RWPE2 (cell line): ENCODE measurements at regions not wholly inside any gene's neighbourhood (a gene's known extent, or its start where the extent isn't known, plus 50 kb on each side); places are given as distances from the start of the nearest gene placed in this dataset.
A peak's percentile ranks its signal among the peaks of the same experiment; 100 is the strongest.

Experiments
- ATAC-seq: fragments of 200-7000 bp; cut with Tn5 transposase; 3 replicates; pipeline ENCODE4 v1.9.1; 2021; ENCODE audit warnings: low read depth
- DNase-seq: peaks from one replicate; pipeline ENCODE4 v3.0.0-alpha.2; 2020; ENCODE audit warnings: low spot score
- H3K27ac ChIP-seq: fragments of 450-650 bp; 2 replicates; pipeline ENCODE4 v1.5.1; 2017; ENCODE audit warnings: mild to moderate bottlenecking; ENCODE audit not compliant: poor library complexity, severe bottlenecking
- H3K27me3 ChIP-seq: fragments of 250-450 bp; sonication (Bioruptor Pico); 2 replicates; pipeline ENCODE4 v1.5.1; 2021; ENCODE audit warnings: mild to moderate bottlenecking, moderate library complexity; ENCODE audit not compliant: insufficient read depth, poor library complexity, severe bottlenecking
- H3K36me3 ChIP-seq: fragments of 250-450 bp; sonication (Bioruptor Pico); 2 replicates; pipeline ENCODE4 v1.5.1; 2020; ENCODE audit warnings: low read depth, mild to moderate bottlenecking, moderate library complexity
- H3K4me1 ChIP-seq: fragments of 250-450 bp; sonication (Bioruptor Pico); 2 replicates; pipeline ENCODE4 v1.5.1; 2021; ENCODE audit warnings: mild to moderate bottlenecking, moderate library complexity; ENCODE audit not compliant: insufficient read depth, poor library complexity, severe bottlenecking
- H3K4me3 ChIP-seq: fragments of 250-450 bp; sonication (Bioruptor Pico); 2 replicates; pipeline ENCODE4 v1.5.1; 2021; ENCODE audit warnings: mild to moderate bottlenecking, moderate library complexity; ENCODE audit not compliant: severe bottlenecking
- H3K9me3 ChIP-seq: fragments of 250-450 bp; sonication (Bioruptor Pico); 2 replicates; pipeline ENCODE4 v1.5.1; 2021; ENCODE audit warnings: mild to moderate bottlenecking, moderate library complexity; ENCODE audit not compliant: severe bottlenecking
- TF ChIP-seq, protein P1 (sequence below): fragments of 450-650 bp; IDR thresholded peaks from one replicate; pipeline ENCODE4 v1.5.1; 2017; ENCODE audit warnings: mild to moderate bottlenecking, moderate library complexity; ENCODE audit not compliant: poor library complexity, severe bottlenecking

DNA sequence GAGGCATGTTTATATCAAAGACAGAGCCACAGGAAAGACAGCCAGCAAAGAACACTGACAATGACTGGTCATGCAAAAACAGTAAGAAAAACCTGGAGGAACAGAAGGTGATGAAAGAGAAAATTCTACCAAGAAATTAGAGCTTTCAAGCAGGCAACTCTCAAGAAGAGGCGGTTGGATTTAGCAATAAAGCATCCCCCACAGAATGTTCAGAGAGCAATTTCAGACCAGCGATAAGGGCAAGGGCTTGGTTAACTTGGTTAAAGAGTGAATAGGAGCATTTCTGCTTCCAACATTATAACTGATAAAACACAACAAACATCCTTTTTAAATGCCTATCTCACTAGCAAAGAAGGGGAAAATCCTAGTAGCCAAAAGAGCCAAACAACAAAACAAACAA, 68.0 kb upstream of the NCKAP5 start:
- TF ChIP-seq, protein P1, sequence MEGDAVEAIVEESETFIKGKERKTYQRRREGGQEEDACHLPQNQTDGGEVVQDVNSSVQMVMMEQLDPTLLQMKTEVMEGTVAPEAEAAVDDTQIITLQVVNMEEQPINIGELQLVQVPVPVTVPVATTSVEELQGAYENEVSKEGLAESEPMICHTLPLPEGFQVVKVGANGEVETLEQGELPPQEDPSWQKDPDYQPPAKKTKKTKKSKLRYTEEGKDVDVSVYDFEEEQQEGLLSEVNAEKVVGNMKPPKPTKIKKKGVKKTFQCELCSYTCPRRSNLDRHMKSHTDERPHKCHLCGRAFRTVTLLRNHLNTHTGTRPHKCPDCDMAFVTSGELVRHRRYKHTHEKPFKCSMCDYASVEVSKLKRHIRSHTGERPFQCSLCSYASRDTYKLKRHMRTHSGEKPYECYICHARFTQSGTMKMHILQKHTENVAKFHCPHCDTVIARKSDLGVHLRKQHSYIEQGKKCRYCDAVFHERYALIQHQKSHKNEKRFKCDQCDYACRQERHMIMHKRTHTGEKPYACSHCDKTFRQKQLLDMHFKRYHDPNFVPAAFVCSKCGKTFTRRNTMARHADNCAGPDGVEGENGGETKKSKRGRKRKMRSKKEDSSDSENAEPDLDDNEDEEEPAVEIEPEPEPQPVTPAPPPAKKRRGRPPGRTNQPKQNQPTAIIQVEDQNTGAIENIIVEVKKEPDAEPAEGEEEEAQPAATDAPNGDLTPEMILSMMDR: no peak
- Histone ChIP-seq H3K27me3 (no peaks in the 10 kb centered on the region), H3K9me3 (no peaks in the 10 kb centered on the region), H3K4me1 (peaks cover 3% of the 10 kb centered on the region), H3K36me3 (no peaks in the 10 kb centered on the region), H3K27ac (no peak overlapping the region), H3K4me3 (no peak overlapping the region)
- DNase-seq (no peak), ATAC-seq (no peak)

DNA sequence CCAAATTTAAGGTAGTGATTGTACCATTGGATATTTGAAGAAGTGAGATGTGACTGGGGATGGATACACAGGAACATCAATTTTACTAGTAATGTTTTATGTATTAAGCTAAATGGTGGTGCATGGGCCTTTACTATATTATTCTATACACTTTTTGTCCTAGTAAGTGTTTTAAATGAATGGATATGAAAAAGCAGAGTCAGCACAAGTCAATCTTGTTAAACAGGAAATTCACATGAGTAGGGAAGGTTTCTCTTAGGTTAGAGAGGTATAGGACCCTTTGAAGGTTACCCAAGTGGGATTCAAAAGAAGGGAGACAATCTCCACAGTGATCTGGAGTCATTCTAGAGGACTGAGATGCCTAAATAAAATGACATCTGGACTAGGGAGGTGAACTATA, 71.8 kb upstream of the NCKAP5 start:
- Histone ChIP-seq H3K36me3 (no peaks in the 10 kb centered on the region), H3K4me1 (peaks cover 22% of the 10 kb centered on the region), H3K4me3 (no peak overlapping the region), H3K27me3 (no peaks in the 10 kb centered on the region), H3K9me3 (no peaks in the 10 kb centered on the region), H3K27ac (no peak overlapping the region)
- ATAC-seq (no peak), DNase-seq (no peak)
- TF ChIP-seq, protein P1: no peak

DNA sequence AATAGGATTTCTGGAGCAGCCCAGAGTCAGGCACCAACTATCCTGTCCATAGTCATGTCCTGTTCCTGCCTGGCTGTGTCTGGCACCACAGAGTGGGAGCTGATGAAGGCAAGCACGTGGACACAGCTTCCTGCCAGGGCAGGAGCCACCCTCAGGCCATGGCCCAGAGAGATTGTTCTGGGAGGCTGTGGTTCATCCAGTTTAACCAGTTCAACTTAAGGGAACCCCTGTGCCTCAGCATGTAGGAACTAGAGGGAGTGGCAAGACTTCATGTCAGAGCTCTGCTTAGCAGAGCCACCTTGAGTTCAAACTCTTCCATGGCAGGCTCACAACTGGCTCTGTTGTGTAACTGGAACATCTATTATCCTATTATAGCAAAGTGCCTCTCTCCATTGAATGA, 73.2 kb upstream of the NCKAP5 start:
- Histone ChIP-seq H3K36me3 (no peaks in the 10 kb centered on the region), H3K27ac (peak overlapping the region; percentile 29), H3K9me3 (no peaks in the 10 kb centered on the region), H3K4me1 (peaks cover 22% of the 10 kb centered on the region), H3K4me3 (no peak overlapping the region), H3K27me3 (no peaks in the 10 kb centered on the region)
- ATAC-seq (peak; percentile 96), DNase-seq (peak; percentile 73)
- TF ChIP-seq, protein P1: peak; percentile 43

DNA sequence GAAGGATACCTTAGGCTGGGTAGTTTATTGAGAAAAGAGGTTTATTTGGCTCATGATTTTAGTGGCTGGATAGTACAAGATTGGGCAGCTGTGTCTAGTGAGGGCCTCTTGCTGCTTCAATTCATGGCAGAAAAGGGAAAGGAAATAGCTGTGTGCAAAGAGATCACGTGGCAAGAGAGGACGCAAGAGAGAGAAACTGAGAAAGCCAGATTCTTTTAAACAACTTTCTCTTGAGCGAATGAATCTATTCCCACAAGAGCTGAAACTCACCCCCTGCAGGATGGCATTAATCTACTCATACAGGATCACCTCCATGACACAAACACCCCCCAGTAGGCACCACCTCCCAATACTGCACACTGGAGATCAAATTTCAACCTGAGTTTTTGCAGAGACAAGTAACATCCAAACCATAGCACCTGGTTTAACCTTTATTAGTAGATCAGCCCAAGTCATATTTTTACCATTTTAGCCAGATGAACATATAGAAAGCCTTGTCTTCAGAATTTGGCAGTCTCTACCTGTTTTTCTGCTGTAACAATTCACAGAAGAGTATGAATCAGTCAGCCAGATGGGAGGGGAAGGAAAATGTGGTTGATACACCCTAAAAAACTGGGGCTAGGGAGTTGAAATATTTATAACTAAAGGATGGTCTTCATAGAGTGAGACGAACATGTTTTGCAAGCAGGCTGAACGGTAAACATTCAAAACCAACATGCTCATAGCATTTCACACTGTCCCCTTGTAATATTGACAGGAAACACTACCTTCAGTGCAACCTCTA, 73.9 kb upstream of the NCKAP5 start:
- DNase-seq (no peak), ATAC-seq (no peak)
- Histone ChIP-seq H3K9me3 (no peaks in the 10 kb centered on the region), H3K4me3 (no peak overlapping the region), H3K36me3 (no peaks in the 10 kb centered on the region), H3K27ac (peak overlapping the region; percentile 29), H3K27me3 (no peaks in the 10 kb centered on the region), H3K4me1 (peaks cover 22% of the 10 kb centered on the region)
- TF ChIP-seq, protein P1: peak; percentile 29

DNA sequence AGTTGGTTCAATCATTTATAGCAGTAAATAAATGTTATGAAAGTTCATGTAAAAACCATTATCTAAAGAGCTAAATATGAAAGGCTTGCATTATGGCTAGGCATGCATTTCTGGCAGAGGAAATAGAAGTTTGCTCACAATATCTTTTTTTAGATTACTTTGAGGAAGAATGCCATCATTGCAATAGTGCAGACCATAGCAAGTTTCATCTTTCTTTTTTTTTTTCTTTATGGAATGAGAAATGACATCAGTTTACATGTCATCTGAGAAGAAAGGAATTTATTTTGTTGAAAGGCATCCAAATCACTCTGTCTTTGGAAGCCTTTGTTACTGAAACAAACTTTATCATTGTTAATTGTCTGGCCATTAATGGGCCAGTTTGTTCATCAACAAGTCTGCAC, 74.5 kb upstream of the NCKAP5 start:
- H3K27me3 ChIP-seq: no peaks in the 10 kb centered on the region

More for the DNA sequence above, 74.5 kb upstream of the NCKAP5 start:
- Histone ChIP-seq H3K4me3 (no peak overlapping the region), H3K36me3 (no peaks in the 10 kb centered on the region), H3K4me1 (peaks cover 22% of the 10 kb centered on the region), H3K27ac (no peak overlapping the region), H3K9me3 (no peaks in the 10 kb centered on the region)
- ATAC-seq: no peak
- no peak for DNase-seq
- TF ChIP-seq, protein P1: no peak
